Fibroblast of skin of right quadriceps (primary cell): ENCODE measurements at regions not wholly inside any gene's neighbourhood (a gene's known extent, or its start where the extent isn't known, plus 50 kb on each side); places are given as distances from the start of the nearest gene placed in this dataset.

ENCODE experiments used
- DNase-seq: peaks from one replicate; pipeline ENCODE4 v3.0.0-alpha.2; 2013

DNA sequence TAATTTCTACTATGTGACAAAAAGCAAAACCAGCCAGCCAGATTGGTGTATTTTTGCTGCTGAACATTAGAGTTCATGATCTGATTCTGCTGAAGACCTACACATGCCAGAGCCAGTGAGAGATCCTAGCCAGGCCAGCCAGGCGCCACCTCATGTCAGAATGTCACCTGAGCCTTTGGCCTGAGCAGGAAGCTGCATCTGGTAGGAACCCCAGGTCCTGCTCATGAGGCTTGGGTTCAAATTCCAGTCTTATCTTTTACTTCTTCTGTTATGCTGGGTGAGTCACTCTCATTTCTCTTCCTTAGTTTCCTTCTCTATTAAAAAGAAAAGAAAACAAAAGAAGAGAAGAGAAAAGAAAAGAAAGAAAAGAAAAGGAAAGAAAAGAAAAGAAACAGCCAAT lies 585.1 kb upstream of the CDH5 start:
- no peak for DNase-seq

- DNase-seq: peak; percentile 10
Observed at GRCh38 chr16:65779201-65779600, 587.3 kb upstream of the CDH5 start.

DNA sequence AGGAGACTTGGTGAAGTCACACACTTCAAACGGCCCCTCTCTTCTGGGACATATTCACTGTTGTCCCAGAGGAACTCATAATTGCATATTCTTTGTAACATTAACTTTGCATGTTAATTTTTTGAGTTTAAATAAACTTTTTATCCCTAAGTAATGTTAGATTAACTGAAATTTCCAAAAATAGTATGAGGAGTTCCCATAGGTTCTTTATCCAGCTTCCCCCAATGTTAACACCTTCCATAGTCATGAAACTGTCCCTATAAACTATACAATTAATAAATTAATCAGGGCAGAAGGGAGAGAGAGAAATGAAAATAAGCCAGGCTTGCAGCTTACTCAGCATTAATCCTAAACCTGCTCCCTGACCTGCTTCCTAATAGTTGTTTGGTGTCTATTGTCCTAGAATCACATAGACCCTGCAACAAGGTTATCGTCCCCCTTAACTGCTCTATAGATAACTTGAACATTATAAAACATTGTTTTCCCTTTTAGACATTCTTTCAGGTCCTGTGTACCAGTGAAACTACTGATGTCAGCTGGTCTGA lies 589.8 kb upstream of the CDH5 start:
- DNase-seq: no peak

DNA sequence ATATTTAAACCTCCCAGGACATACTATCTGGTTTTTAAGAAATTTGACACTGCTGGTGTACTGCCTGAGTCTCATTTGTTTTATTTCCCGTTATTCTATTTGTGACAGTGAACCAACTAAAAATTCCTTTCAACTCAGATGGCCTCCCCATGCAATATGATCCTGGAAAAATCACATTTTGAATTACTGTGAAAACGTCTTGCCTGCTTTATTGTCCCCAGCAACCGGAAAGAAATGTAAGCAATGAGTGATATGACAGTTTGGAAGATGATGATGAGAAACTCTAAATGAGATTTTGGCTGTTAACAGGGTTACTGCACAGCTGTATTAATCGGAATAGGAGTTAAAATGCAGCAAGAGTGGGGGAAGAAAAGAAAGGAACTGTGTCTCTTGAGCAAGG lies 590.7 kb upstream of the CDH5 start:
- DNase-seq: peak; percentile 13

DNA sequence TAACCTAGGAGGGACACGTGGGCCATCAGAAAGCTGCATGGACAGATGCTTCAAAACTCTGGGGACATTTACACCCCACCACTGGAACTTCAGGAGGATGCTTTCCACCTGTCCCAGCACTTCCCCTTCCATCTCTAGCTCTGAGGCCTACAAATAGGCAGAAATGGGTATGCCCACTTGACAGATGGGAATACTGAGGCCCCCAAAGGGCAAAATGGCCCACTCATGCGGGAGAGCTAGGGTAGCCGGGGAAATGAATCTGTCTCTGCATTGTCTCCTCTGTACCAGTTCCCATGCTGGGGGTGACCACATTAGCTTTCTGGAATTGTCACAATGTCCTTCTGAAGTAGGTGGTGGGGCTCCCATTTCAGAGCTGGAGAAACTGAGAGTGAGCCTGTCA lies 592.1 kb upstream of the CDH5 start:
- DNase-seq: no peak

GRCh38 chr16:65773301-65773874 lies 593.1 kb upstream of the CDH5 start:
- no peak for DNase-seq

- DNase-seq: no peak
Observed at GRCh38 chr16:65772134-65772732, 594.3 kb upstream of the CDH5 start.

GRCh38 chr16:65771707-65772106 lies 594.8 kb upstream of the CDH5 start:
- DNase-seq: peak; percentile 8

- no peak for DNase-seq
Observed at GRCh38 chr16:65770752-65771151, 595.7 kb upstream of the CDH5 start.

DNA sequence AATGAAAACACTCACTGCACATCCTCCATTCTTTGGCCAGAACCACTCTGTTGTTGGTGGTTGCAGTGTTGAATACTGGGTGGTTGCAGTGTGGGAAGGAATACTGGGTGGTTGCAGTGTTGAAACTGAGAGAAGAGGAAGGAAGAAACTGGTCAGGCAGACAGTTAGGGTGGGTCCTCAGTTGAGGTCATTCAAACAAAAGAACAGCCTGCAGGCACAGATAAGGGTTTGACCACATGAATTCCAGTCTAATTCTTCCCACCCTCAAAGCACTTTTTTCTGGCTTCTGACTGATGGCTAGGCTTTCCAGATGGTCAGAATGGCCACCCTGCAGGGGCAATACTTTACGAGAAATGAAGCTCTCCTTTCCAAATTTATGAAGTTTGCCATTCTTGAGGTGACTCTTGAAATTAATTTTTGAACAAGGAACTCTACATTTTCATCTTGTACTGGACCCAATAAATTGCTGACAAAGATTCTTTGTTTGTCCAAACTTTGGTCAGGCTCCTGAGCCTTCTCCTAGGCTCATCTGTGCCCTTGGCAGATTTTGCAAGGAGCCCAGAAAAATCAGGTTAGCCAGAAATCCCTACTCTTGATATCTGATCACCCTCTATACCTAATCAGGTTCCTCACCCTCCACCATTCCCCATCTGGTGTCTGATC lies 596.6 kb upstream of the CDH5 start:
- DNase-seq: no peak

- DNase-seq: no peak
Observed at GRCh38 chr16:65769055-65769465, 597.4 kb upstream of the CDH5 start.

DNA sequence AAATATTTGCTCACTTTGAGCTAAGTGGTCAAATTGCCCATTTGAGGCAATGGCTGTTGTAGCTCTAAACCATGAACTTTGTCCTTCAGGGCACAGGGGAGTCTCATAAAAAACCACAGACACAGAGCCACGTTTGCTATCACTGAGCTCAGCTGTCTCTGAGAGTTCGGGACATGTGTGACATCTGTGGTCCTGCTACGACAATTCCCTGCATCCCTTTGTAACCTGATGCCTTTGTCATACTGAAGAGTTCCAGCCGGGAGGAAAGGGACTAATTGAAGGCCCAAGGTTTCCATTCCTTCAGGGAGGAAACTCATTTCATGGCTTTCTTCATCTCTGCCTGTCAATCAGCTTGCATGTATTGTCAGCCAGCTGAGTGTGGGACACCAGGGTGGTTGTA lies 599.4 kb upstream of the CDH5 start:
- no peak for DNase-seq

- DNase-seq: no peak
Observed at GRCh38 chr16:65763640-65764305, 602.7 kb upstream of the CDH5 start.

GRCh38 chr16:65760874-65761273 lies 605.6 kb upstream of the CDH5 start:
- DNase-seq: no peak

DNA sequence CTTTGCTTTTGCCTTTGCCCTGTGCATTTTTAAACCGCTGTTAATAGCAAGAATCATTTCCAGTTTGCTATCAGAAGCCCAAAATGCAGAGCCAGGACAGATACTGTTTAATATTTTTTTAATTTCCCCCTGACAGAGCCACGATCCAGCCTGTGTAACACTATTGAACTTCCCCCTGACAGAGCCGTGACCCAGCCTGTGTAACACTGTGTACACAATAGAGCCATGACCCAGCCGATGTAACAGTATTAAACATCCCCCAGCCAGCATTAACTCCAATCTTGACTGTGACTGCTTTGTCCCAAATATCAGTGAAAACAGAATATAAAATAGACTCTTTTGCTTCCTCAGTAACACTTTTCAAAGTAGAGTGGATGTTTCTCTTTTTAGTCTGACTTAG lies 607.9 kb upstream of the CDH5 start:
- DNase-seq: no peak

DNA sequence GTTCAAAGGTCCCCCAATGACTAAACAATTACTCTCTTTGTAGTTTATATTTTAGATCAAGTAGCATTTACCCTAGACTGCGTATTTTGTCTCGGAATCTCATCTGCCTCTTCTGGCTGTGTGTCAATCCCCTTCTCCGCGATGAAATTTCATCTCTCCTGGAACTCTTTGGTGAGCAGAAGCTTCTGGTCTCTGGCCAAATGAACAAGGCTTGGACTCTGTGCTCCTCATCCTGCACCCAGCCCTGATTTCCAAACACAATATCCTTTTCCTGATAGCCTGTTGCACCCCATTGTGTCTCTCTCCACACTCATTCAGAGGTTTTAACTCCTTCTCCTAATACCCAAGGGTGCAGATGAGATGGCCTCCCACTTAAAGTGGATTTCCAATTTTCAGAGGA lies 609.4 kb upstream of the CDH5 start:
- DNase-seq: no peak

- no peak for DNase-seq
Observed at GRCh38 chr16:65756163-65756562, 610.3 kb upstream of the CDH5 start.

DNA sequence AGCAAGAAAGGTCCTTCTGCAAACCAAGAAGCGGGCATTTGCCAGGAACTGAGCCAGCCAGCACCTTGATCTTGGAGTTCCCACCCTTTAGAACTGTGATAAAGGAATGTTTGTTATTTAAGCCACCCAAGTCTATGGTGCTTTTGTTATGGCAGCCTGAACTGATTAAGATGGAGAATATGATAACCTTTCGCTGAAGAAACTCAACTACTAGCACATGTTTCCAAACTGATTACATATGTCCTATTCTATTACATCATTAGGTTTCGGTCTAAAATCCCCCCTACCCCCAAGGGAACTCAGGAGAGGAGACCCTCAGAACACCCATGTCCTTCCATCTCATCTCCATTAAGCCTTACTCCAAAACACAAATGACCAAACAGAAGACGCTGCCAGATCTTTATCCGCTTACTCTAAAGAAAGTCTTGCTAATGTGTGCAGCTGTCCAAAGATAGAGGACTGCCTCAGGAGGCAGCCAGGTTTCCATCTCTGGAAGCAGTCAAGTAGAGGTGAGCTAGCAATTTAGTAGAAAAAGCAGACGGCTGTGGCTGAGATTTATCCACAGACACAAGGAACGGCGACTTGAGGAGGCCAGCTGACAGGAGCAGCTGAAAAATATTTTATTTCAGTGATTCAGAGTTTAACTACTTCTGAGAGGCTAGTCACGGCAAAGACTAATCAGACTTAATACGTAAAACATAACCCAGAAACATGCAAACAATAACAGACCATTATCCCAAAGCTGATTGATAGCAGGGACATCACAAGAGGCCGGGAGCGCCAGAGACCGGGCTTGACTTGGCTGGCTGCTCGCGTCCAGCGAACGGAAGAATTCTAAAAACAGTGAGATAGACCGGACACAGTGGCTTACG lies 611.4 kb upstream of the CDH5 start:
- DNase-seq: peak; percentile 51

- no peak for DNase-seq
Observed at GRCh38 chr16:65752522-65752844, 614.0 kb upstream of the CDH5 start.

GRCh38 chr16:65751622-65752521 lies 614.6 kb upstream of the CDH5 start:
- DNase-seq: no peak

DNA sequence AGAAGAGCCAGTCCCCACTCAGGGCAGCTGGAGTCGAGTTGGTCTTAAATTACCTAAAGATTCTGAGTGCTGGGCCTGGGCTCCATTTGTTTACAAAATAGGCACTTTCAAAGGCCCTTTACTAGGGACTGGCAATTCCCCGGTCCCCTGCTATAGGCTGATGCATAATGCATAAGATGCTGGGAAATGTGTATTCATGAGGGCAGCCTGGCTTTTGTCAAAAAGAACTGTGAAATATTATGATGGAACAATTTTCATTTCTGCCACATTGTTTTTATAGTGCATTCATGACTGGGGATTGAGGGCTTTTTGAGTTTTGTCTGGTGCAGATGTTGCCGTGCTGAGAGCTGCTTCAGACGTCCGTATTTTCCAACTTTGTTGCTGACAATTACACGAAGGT lies 617.0 kb upstream of the CDH5 start:
- no peak for DNase-seq

GRCh38 chr16:65746941-65747340 lies 619.5 kb upstream of the CDH5 start:
- DNase-seq: no peak
